ENCODE measurements at regions not wholly inside any gene's neighbourhood (a gene's known extent, or its start where the extent isn't known, plus 50 kb on each side); places are given as distances from the start of the nearest gene placed in this dataset.

DNA sequence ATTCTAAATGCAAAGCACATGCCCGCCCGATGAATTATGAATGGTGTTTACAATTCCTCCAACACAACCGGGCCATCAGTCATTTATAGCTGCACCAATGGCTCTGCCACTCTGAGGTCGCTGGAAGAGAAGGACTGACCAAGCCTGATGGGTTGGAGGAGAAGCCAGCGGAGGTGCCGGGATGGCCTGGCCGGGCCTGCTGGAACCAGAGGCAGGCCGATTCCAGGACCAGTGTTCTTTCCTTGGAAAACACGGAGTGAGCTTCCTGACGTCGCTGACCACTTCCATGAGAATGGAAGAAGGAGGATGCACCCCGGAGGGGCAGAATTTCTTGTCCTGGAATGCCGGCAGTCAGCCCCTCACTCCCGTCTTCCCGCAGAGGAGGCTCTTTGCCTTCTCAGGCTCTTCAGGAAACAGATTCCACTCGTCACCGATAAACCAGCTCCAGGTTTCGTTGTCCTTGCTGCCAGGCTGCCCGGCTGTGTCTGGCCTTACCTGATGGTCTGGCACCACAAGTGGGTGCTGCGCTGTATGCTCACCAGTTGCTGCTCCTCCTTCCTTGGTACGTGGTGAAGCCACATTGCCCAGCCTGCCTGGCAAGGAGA lies 358.5 kb upstream of the SFSWAP start:
- H3K4me3 ChIP-seq (replicated peaks in 1 of 3): no peak overlapping the region
- WGBS, 2 donors: 87 to 90% methylated on average over 21 of the region's 21 CpGs
- TF ChIP-seq, protein P1, sequence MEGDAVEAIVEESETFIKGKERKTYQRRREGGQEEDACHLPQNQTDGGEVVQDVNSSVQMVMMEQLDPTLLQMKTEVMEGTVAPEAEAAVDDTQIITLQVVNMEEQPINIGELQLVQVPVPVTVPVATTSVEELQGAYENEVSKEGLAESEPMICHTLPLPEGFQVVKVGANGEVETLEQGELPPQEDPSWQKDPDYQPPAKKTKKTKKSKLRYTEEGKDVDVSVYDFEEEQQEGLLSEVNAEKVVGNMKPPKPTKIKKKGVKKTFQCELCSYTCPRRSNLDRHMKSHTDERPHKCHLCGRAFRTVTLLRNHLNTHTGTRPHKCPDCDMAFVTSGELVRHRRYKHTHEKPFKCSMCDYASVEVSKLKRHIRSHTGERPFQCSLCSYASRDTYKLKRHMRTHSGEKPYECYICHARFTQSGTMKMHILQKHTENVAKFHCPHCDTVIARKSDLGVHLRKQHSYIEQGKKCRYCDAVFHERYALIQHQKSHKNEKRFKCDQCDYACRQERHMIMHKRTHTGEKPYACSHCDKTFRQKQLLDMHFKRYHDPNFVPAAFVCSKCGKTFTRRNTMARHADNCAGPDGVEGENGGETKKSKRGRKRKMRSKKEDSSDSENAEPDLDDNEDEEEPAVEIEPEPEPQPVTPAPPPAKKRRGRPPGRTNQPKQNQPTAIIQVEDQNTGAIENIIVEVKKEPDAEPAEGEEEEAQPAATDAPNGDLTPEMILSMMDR (IDR thresholded peaks at IDR 0.05): no peak
- TF ChIP-seq POLR2A (IDR thresholded peaks at IDR 0.05): no peak
- intact Hi-C loops (cut with DNase I): no loop called here
- no peaks in the 10 kb centered on the region for H3K27me3 ChIP-seq
- no peak overlapping the region for H3K27ac ChIP-seq
- H3K4me1 ChIP-seq: no peaks in the 10 kb centered on the region
- DNase-seq: no peak
- H3K9me3 ChIP-seq: no peaks in the 10 kb centered on the region
- H3K36me3 ChIP-seq: no peaks in the 10 kb centered on the region

DNA sequence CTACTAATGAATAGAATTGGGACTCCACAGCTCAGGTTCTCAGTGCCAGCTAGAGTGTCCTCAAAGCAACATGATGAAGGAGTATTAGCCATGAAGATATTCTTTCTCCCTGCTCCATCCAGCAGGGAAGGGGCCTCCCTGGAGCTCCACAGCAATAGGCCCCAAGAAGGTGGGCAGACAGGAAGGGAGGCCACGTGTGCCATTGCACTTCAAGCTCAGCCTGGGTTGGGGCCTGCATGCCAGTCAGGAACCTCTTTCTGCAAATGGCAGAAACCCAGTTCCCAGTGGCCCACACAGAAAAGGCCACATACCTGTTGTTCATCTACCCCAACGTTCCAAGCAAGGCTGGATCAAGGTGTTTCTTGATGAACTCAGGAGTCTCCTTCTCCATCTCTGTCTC lies 357.5 kb upstream of the SFSWAP start:
- Histone ChIP-seq H3K27me3 (no peaks in the 10 kb centered on the region), H3K4me1 (no peaks in the 10 kb centered on the region), H3K36me3 (no peaks in the 10 kb centered on the region), H3K4me3 (replicated peaks in 1 of 3) (no peak overlapping the region), H3K9me3 (no peaks in the 10 kb centered on the region), H3K27ac (no peak overlapping the region)
- no peak for TF ChIP-seq POLR2A (IDR thresholded peaks at IDR 0.05)
- TF ChIP-seq, protein P1 (IDR thresholded peaks at IDR 0.05): no peak
- intact Hi-C loops (cut with DNase I): no loop called here
- DNase-seq: no peak
- 71 to 73% methylated on average over 2 of the region's 2 CpGs for WGBS, 2 donors

DNA sequence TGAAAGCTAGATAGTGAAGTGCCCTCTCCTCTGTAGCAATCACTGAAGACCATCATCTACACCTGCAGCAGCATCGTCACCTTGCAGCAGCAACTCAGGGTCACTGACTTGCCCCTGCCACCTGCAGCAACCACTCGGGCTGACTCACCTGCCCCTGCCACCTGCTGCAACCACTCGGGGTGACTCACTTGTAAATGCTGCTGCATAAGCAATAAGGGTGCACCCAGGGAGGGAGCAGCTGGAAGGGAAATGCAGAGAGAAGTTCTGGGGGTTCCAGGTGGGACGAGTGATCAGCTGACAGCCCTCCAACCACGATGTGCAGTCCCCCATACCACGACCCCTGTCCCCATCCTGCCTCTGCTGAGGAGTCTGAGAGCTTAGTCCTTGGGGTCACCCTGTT lies 357.1 kb upstream of the SFSWAP start:
- Histone ChIP-seq H3K36me3 (no peaks in the 10 kb centered on the region), H3K27ac (no peak overlapping the region), H3K4me1 (no peaks in the 10 kb centered on the region), H3K9me3 (no peaks in the 10 kb centered on the region), H3K27me3 (no peaks in the 10 kb centered on the region), H3K4me3 (replicated peaks in 1 of 3) (no peak overlapping the region)
- 49 to 81% methylated on average over 4 to 6 of the region's 6 CpGs for WGBS, 2 donors
- TF ChIP-seq POLR2A (IDR thresholded peaks at IDR 0.05): no peak
- TF ChIP-seq, protein P1 (IDR thresholded peaks at IDR 0.05): no peak
- no peak for DNase-seq
- intact Hi-C loops (cut with DNase I): no loop called here

DNA sequence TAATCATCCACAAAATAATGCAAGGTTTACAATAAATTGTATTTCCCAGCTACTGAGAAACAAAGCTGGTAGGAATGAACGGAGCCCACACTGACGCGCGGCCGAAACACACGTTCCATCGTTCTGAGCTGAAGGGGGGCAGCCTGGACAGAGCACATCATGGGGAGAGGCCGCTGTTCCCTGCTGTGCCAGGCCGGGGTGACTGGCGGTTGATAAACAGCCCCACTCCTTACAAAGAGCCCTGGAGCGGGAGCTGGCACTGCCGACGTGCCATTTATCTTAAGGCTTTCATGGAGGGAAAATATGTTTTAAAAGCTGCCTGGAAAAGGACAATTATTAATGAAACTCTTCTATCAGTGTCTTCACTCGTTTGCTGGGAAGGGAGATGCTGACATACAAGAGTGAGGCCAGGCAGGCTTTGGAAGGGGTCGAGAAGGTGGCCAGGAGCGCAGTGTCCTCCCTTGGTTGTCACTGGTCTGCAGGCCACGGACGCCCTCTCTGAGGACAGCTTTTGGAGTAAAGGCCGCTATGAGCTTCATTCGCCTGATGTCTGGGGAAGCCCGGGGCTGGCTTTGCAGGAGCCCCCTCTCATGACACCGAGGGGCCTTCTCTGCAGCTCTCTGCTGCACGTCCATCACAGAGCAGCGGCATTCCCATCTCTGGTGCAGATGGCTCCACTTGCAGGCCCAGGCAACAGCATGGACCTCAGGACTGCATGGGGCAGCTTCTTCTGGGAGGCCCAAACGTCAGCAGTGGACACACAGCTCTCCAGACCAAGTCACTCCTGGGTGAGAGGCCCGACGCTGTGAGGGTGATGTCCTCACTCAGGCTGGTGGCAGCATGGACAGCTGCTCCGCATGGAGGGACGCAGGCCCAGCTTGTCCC lies 355.3 kb upstream of the SFSWAP start:
- TF ChIP-seq, protein P1 (IDR thresholded peaks at IDR 0.05): no peak
- no peak for TF ChIP-seq POLR2A (IDR thresholded peaks at IDR 0.05)
- Histone ChIP-seq H3K4me3 (replicated peaks in 1 of 3) (no peak overlapping the region), H3K27ac (no peak overlapping the region), H3K36me3 (no peaks in the 10 kb centered on the region), H3K27me3 (no peaks in the 10 kb centered on the region), H3K9me3 (no peaks in the 10 kb centered on the region), H3K4me1 (no peaks in the 10 kb centered on the region)
- intact Hi-C loops (cut with DNase I): no loop called here
- WGBS, 2 donors: 89 to 90% methylated on average over 25 to 27 of the region's 29 CpGs
- no peak for DNase-seq
